ENCODE measurements at regions not wholly inside any gene's neighbourhood (a gene's known extent, or its start where the extent isn't known, plus 50 kb on each side); places are given as distances from the start of the nearest gene placed in this dataset.

DNA sequence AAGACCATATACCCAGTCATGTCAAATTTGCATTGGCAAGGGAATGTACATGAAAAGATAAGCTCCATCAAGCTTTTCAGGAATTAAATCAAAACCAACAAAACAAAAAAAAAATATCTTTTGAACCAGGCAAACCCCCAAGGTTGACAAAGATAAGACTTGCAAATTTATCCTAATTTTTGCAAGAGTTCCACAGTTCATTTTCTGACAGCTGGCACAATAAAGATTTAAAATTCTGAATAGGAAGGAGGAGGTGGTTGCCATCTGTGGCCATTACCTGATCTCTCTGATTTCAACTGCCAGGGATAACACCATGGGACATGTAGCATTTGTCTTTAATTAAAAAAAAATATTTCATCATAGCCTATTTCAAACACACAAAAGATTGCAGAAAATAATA lies 135.9 kb upstream of the SHISA6 start:
- TF ChIP-seq TAF1 (IDR thresholded peaks at IDR 0.05; ENCODE audit: low read depth) = no peak
- TF ChIP-seq NFIC (IDR thresholded peaks at IDR 0.05) = no peak
- TF ChIP-seq EGR1 (IDR thresholded peaks at IDR 0.05) = no peak
- no peak for TF ChIP-seq EP300 (IDR thresholded peaks at IDR 0.05; ENCODE audit: borderline replicate concordance)
- no peak for TF ChIP-seq FOXM1 (IDR thresholded peaks at IDR 0.05; ENCODE audit: borderline replicate concordance, low read depth)
- TF ChIP-seq, protein P1, sequence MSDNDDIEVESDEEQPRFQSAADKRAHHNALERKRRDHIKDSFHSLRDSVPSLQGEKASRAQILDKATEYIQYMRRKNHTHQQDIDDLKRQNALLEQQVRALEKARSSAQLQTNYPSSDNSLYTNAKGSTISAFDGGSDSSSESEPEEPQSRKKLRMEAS (IDR thresholded peaks at IDR 0.05) = no peak
- no peak for TF ChIP-seq REST (IDR thresholded peaks at IDR 0.05; ENCODE audit: low read depth)
- no peak for TF ChIP-seq RAD21 (IDR thresholded peaks at IDR 0.05; ENCODE audit: low read depth)
- TF ChIP-seq TCF12 (IDR thresholded peaks at IDR 0.05; ENCODE audit: low read depth) = no peak
- TF ChIP-seq CREB1 (IDR thresholded peaks at IDR 0.05; ENCODE audit: low read depth) = no peak
- TF ChIP-seq CEBPB (IDR thresholded peaks at IDR 0.05) = no peak
- TF ChIP-seq YY1 (IDR thresholded peaks at IDR 0.05; ENCODE audit: low read depth) = no peak
